ENCODE measurements at regions not wholly inside any gene's neighbourhood (a gene's known extent, or its start where the extent isn't known, plus 50 kb on each side); places are given as distances from the start of the nearest gene placed in this dataset.

DNA sequence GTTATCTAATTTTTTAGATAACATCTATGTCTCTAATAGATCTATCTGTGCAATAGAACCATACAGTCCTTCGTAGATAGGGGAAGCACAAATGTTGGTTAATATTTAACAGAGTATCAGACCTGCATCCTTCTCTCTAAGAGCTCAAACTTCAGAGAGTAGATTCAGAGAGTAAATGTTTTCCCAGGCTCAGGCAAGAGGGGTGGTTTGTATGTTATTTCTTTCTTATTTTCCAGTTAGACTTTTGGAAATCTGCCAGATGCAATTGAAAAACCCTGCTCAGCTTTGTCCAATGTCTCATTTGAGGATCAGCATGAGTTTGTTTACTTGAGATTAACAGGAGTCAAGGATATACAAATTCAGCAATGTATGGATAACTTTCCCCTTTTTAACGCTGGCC is 361.9 kb downstream of the BCKDHB start:
- TF ChIP-seq POLR2AphosphoS5 (IDR thresholded peaks at IDR 0.05; ENCODE audit: low read depth, low read length) (no peak), POLR2A (IDR thresholded peaks at IDR 0.05; ENCODE audit: low read depth, low read length) (no peak), TAF1 (IDR thresholded peaks at IDR 0.05; ENCODE audit: borderline replicate concordance, low read depth, low read length) (no peak)
- DNase-seq (ENCODE audit: insufficient read length) (no peak), FAIRE-seq (no peak)

DNA sequence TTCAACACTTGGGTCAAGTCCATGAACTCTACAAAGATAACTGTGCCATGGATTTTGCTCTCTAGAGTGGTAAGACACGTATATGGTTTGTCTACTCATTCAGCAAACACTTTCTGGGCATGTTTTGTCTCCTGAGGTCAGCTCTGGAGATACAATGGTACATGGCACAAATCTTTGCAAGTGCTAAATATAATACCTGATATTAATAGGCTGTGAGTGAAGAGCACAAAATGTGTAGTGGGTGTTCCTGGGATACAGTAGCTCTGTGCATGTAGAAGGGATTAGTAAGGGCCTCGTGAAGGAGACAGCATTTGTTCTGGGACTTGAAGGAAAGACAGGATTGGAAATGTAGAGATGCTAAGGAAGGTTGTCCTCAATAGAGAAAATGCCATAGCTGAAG is 360.9 kb downstream of the BCKDHB start:
- DNase-seq (ENCODE audit: insufficient read length) = no peak
- TF ChIP-seq POLR2A (IDR thresholded peaks at IDR 0.05; ENCODE audit: low read depth, low read length) (no peak), TAF1 (IDR thresholded peaks at IDR 0.05; ENCODE audit: borderline replicate concordance, low read depth, low read length) (no peak), POLR2AphosphoS5 (IDR thresholded peaks at IDR 0.05; ENCODE audit: low read depth, low read length) (no peak)
- no peak for FAIRE-seq

DNA sequence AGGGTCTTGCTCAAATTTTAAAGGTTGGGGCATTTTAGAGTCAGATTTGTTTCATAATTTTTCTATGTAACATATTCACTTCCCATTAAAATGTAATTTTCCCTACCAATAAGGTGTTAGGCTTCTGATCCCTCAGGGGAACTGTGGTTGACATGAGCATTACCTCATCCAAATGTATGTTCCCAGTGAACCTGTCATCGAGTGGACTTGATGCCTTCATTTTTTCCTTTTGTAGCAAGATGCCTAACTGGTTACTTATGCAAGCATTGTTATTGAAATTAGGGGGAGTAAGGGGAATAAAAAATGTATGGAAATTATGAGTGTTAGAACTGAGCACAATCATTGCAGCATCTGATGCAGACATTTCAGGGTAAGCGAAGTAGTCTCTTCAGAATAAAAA is 360.5 kb downstream of the BCKDHB start:
- DNase-seq (ENCODE audit: insufficient read length) (no peak), FAIRE-seq (no peak)
- no peak for TF ChIP-seq POLR2A (IDR thresholded peaks at IDR 0.05; ENCODE audit: low read depth, low read length)
- no peak for TF ChIP-seq POLR2AphosphoS5 (IDR thresholded peaks at IDR 0.05; ENCODE audit: low read depth, low read length)
- TF ChIP-seq TAF1 (IDR thresholded peaks at IDR 0.05; ENCODE audit: borderline replicate concordance, low read depth, low read length) = no peak

DNA sequence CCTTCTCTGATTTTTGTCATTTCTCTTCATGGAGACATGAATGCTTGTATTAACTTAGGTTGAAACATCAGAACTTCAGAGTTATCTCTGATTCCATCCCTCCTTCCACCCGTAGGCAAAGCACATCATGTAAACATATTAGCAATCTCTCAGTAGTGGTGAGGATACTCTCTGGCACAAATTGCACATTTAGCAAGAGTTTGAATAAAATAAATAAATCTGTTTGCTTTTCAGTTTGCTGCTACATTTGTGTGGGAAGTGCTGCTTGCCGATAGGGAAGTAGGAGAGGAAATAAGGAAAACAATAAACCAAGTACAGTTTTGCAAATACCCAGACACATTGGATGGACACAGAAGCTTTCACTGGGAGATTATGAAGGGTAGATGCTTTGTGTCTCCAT is 359.0 kb downstream of the BCKDHB start:
- TF ChIP-seq TAF1 (IDR thresholded peaks at IDR 0.05; ENCODE audit: borderline replicate concordance, low read depth, low read length) = no peak
- no peak for TF ChIP-seq POLR2AphosphoS5 (IDR thresholded peaks at IDR 0.05; ENCODE audit: low read depth, low read length)
- TF ChIP-seq POLR2A (IDR thresholded peaks at IDR 0.05; ENCODE audit: low read depth, low read length) = no peak
- FAIRE-seq = no peak
- DNase-seq (ENCODE audit: insufficient read length) = no peak

DNA sequence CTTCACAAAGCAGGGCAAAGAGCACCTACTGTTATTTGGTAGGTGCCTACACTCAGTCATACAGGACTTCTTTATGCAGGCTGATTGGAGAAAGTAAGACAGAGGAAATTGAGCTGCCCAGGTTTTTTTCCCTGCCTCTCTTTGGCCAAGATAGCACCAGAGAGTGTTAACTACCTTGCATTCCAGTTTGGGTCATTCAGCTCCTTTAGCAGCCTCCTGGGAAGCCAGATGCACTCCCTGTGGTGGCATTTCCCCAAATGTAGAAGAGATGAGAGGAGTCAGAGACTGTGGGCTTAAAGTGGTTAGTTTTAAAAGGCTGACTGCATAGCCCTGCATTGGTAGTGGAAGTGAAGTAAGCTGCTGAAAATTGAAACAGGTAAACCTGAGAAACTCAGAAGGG is 358.4 kb downstream of the BCKDHB start:
- TF ChIP-seq TAF1 (IDR thresholded peaks at IDR 0.05; ENCODE audit: borderline replicate concordance, low read depth, low read length) = no peak
- no peak for TF ChIP-seq POLR2AphosphoS5 (IDR thresholded peaks at IDR 0.05; ENCODE audit: low read depth, low read length)
- no peak for TF ChIP-seq POLR2A (IDR thresholded peaks at IDR 0.05; ENCODE audit: low read depth, low read length)
- no peak for FAIRE-seq
- DNase-seq (ENCODE audit: insufficient read length) = no peak

DNA sequence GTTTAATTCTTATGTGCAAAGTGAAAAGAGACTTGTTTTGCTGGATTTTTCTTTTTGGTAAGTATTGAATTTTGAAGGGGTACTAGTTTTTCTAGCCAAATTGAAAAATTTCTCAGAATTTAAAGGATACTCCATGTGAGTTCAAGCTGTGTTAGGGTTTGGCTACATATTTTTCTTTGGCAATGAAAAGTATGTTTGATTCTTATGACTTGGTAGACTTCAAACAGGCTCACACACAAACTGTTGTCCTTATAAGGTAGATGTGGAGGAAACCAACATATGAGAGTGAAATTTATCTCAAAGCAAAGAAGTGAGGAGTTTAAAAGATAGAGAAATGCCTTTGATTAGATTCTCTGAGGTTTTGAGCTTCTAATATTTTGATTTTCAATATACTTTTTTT is 356.7 kb downstream of the BCKDHB start:
- FAIRE-seq (no peak), DNase-seq (ENCODE audit: insufficient read length) (no peak)
- TF ChIP-seq POLR2A (IDR thresholded peaks at IDR 0.05; ENCODE audit: low read depth, low read length) = no peak
- no peak for TF ChIP-seq TAF1 (IDR thresholded peaks at IDR 0.05; ENCODE audit: borderline replicate concordance, low read depth, low read length)
- TF ChIP-seq POLR2AphosphoS5 (IDR thresholded peaks at IDR 0.05; ENCODE audit: low read depth, low read length) = no peak

DNA sequence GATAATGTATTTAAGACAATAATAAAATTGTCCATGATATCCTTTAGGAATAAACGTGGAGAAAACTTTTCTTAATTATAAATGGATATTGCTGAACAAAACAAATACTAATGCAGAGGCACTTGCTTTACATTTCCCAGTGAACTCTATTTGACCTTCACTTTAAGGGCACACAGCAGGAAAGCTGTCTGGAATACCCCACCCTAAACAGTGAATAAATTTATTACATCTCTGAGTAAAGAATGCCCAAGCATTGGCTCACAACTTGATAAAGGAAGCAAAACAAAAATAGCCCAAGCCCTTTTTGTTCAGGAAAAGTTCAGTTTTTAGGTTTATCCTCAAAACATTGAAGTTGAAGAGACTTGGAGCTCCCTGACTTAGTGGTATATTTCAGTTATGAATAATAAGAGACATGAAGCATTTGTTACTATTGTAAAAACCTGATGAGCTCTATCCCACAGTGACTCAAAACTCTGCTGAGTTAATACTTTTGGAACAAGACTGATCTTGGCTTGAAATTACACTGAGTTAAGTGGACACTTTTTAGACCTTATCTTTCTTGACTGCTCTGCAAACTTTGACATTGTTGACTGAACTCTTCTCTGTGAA is 353.9 kb downstream of the BCKDHB start:
- TF ChIP-seq TAF1 (IDR thresholded peaks at IDR 0.05; ENCODE audit: borderline replicate concordance, low read depth, low read length) (no peak), POLR2A (IDR thresholded peaks at IDR 0.05; ENCODE audit: low read depth, low read length) (no peak), POLR2AphosphoS5 (IDR thresholded peaks at IDR 0.05; ENCODE audit: low read depth, low read length) (no peak)
- no peak for FAIRE-seq
- DNase-seq (ENCODE audit: insufficient read length) = no peak

DNA sequence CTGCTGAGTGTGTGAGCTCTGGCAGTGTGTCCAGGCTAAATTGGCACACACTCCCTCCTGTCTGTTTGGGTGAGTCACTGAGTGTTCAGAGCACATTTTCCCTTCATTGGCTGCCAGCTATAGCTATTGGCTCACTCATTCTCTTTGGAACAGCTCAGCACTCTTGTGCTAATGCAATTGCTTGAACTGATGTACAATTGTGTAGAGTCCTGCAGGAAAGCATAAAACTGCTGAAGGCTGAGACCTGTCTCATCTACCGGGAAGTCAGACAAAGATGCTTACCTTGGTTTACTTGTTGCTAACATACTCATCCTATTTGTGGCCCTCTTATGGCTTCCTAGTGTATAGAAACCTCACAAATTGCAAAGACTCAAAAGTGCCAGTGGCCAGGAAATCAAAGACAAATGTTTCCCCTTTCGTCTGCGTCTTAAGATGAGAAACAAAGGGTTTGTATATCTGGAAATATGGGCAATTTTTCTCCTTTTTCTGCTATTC is 351.0 kb downstream of the BCKDHB start:
- no peak for DNase-seq (ENCODE audit: insufficient read length)
- TF ChIP-seq POLR2A (IDR thresholded peaks at IDR 0.05; ENCODE audit: low read depth, low read length) = no peak
- TF ChIP-seq TAF1 (IDR thresholded peaks at IDR 0.05; ENCODE audit: borderline replicate concordance, low read depth, low read length) = no peak
- no peak for TF ChIP-seq POLR2AphosphoS5 (IDR thresholded peaks at IDR 0.05; ENCODE audit: low read depth, low read length)
- no peak for FAIRE-seq

DNA sequence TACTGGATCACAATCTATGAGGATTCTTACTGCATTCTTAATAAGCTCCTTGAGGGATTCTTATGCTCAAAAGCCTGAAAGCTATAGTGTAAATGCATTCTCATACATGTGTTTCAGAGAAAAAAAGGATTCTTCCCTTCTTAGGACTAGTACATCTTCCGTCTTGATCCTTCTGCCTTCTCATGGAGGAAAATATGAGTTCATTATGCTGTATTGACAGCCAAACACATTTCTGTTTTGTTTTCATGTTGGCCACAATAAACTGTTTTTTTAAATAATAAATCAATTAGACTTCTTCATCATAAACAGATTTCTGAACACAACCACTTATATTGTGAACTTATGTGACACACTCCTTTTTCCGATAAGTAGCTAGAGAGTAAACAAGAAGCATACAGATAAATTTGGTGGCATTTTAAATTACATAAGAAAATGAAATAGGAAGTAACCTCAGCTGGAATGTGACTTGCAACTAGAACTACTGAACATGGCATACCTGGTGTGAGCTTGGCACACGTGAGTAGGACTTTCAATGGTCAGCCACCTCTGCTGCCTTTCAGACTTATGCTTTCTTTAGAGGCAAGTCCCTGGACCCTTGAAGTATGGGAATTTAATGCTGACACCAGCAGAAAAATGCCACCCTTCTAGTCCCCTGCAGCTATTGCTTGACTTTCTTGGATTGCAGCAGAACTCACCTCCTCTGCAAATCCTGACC is 350.4 kb downstream of the BCKDHB start:
- FAIRE-seq = no peak

DNA sequence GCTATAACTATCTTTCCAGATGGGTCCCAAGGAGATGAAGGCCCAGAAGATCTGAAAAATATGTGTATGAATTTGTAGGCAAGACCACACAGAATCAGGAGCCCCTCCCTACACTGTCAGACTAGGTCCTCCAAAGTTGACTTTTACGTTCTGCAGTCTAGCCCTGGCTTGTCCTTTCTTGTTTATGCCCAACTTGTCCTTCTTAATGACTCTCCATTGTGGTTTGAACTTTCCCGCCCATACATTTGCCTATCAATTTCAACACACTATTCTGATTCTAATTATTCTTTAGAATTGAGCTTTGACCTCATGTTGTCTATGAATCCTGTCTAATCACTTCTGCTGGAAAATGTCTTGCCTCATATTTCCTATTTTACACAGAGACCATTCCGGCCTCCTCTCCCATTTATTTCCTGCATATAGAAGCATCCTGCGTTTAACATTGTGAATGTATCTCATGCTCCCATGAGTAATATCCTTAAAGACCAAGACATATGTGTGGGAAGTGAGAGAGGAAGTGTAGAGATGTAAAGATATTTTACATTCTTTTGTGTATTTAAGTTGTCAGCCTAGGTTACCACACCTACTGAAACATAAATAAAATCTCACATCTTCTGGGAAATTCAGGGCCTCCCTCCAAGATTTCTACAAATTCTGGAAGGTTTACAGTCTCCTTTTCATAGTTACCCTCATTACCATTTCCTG is 348.3 kb downstream of the BCKDHB start:
- FAIRE-seq = no peak

More for the DNA sequence above, 350.4 kb downstream of the BCKDHB start:
- no peak for DNase-seq (ENCODE audit: insufficient read length)
- TF ChIP-seq TAF1 (IDR thresholded peaks at IDR 0.05; ENCODE audit: borderline replicate concordance, low read depth, low read length) (no peak), POLR2AphosphoS5 (IDR thresholded peaks at IDR 0.05; ENCODE audit: low read depth, low read length) (no peak), POLR2A (IDR thresholded peaks at IDR 0.05; ENCODE audit: low read depth, low read length) (no peak)

DNA sequence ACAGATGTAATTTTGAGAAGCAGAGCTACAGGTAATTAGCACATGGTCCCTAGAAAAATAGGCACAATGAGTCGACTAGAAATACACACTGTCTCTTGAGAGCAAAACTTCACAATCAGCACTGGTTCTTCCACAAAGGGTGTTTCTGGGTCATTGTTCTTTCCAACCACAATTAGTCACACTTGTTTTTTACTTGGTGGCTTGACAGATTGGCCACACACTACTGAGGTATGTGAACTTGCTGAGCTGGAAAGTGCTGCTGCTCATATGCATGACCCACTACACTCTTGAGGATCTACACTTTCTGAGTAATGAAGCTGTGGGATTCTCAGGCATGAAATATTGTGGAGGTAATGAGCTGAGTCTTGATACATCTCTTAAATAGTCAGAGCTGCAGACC is 347.7 kb downstream of the BCKDHB start:
- FAIRE-seq = no peak
- TF ChIP-seq TAF1 (IDR thresholded peaks at IDR 0.05; ENCODE audit: borderline replicate concordance, low read depth, low read length) (no peak), POLR2A (IDR thresholded peaks at IDR 0.05; ENCODE audit: low read depth, low read length) (no peak), POLR2AphosphoS5 (IDR thresholded peaks at IDR 0.05; ENCODE audit: low read depth, low read length) (no peak)
- no peak for DNase-seq (ENCODE audit: insufficient read length)

More for the DNA sequence above, 348.3 kb downstream of the BCKDHB start:
- no peak for DNase-seq (ENCODE audit: insufficient read length)
- no peak for TF ChIP-seq TAF1 (IDR thresholded peaks at IDR 0.05; ENCODE audit: borderline replicate concordance, low read depth, low read length)

DNA sequence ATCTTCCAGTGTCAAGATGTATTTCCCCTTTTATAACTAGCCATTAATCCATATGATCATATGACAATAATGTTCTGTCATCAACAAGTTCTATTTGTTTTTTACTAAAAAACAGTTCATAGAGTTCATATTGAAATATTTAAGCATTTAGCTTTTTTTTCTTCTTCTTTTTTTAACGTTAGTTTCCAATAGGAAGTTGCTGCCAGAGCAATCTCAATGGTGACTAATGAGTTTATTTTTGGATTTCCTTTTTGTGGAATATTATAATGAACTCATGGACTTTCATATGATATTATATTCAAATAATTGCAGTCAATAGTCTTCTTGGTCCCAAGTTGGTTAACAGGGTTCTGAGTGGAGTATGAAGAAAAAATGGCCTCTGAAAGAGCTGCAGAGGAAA is 343.3 kb downstream of the BCKDHB start:
- TF ChIP-seq POLR2AphosphoS5 (IDR thresholded peaks at IDR 0.05; ENCODE audit: low read depth, low read length) (no peak), TAF1 (IDR thresholded peaks at IDR 0.05; ENCODE audit: borderline replicate concordance, low read depth, low read length) (no peak), POLR2A (IDR thresholded peaks at IDR 0.05; ENCODE audit: low read depth, low read length) (no peak)
- DNase-seq (ENCODE audit: insufficient read length) (no peak), FAIRE-seq (no peak)
